MM.1S (cell line): ENCODE measurements at regions not wholly inside any gene's neighbourhood (a gene's known extent, or its start where the extent isn't known, plus 50 kb on each side); places are given as distances from the start of the nearest gene placed in this dataset.

Experiments used
- DNase-seq: peaks from one replicate; pipeline ENCODE4 v3.0.0-alpha.2; 2015
- H2AFZ ChIP-seq: fragments of 300-600 bp; sonication (generic); 2 replicates; pipeline ENCODE4 v1.6.0; 2016; ENCODE audit warnings: antibody characterized with exemption, low read length
- H3F3A ChIP-seq: fragments of 300-600 bp; sonication (generic); 2 replicates; pipeline ENCODE4 v1.6.1; 2016; ENCODE audit warnings: mild to moderate bottlenecking, antibody characterized with exemption, low read length, moderate library complexity, mixed read lengths; ENCODE audit not compliant: insufficient read depth
- H3K27ac ChIP-seq: fragments of 300-600 bp; sonication (generic); 2 replicates; pipeline ENCODE4 v1.5.1; 2016; ENCODE audit warnings: mild to moderate bottlenecking, low read length
- H3K27me3 ChIP-seq: fragments of 300-600 bp; sonication (generic); replicated peaks from 2 replicates; pipeline ENCODE4 v1.6.0; 2016; ENCODE audit warnings: low read length; ENCODE audit not compliant: insufficient read depth
- H3K36me3 ChIP-seq: fragments of 300-600 bp; sonication (generic); replicated peaks from 2 replicates; pipeline ENCODE4 v1.6.1; 2016; ENCODE audit warnings: mild to moderate bottlenecking, low read length, mixed read lengths; ENCODE audit not compliant: insufficient read depth
- H3K4me1 ChIP-seq: fragments of 300-600 bp; sonication (generic); 2 replicates; pipeline ENCODE4 v1.6.1; 2016; ENCODE audit warnings: low read length, mixed read lengths
- H3K4me2 ChIP-seq: fragments of 300-600 bp; sonication (generic); 2 replicates; pipeline ENCODE4 v1.6.0; 2016; ENCODE audit warnings: low read depth, low read length
- H3K4me3 ChIP-seq: fragments of 300-600 bp; sonication (generic); 2 replicates; pipeline ENCODE4 v1.5.1; 2016; ENCODE audit warnings: low read length, mixed read lengths
- H3K79me2 ChIP-seq: fragments of 300-600 bp; sonication (generic); 2 replicates; pipeline ENCODE4 v1.6.1; 2016; ENCODE audit warnings: mixed run types, low read length, mixed read lengths
- H3K9ac ChIP-seq: fragments of 300-600 bp; sonication (generic); 2 replicates; pipeline ENCODE4 v1.6.1; 2016; ENCODE audit warnings: low read length, mixed read lengths
- H3K9me2 ChIP-seq: fragments of 300-600 bp; sonication (generic); replicated peaks from 2 replicates; pipeline ENCODE4 v1.6.1; 2016; ENCODE audit warnings: mild to moderate bottlenecking, low read length, mixed read lengths; ENCODE audit not compliant: insufficient read depth
- H3K9me3 ChIP-seq: fragments of 300-600 bp; sonication (generic); replicated peaks from 2 replicates; pipeline ENCODE4 v1.6.1; 2016; ENCODE audit warnings: mild to moderate bottlenecking, low read length, mixed read lengths; ENCODE audit not compliant: insufficient read depth
- H4K20me1 ChIP-seq: fragments of 300-600 bp; sonication (generic); 2 replicates; pipeline ENCODE4 v1.6.1; 2016; ENCODE audit warnings: mild to moderate bottlenecking, low read length, moderate library complexity, mixed read lengths; ENCODE audit not compliant: insufficient read depth
- EZH2 ChIP-seq: fragments of 300-600 bp; sonication (generic); optimal IDR thresholded peaks from 2 replicates; pipeline ENCODE3; 2017; ENCODE audit warnings: low read depth, mild to moderate bottlenecking, antibody characterized with exemption, low read length, mixed read lengths
- EZH2phosphoT487 ChIP-seq: fragments of 300-600 bp; sonication (generic); IDR thresholded peaks from 2 replicates; pipeline ENCODE4 v1.6.1; 2018; ENCODE audit warnings: antibody characterized with exemption, low read length
- TF ChIP-seq, protein P1 (sequence below): fragments of 300-600 bp; sonication (generic); IDR thresholded peaks from 2 replicates; pipeline ENCODE4 v1.5.1; 2016; ENCODE audit warnings: antibody characterized with exemption, low read length, mixed read lengths

GRCh38 chr12:71321531-71321930, 118.1 kb upstream of the LGR5 start:
- Histone ChIP-seq H3K9me2 (no peaks in the 10 kb centered on the region), H3K9ac (no peak overlapping the region), H3K27me3 (no peaks in the 10 kb centered on the region), H3K36me3 (no peaks in the 10 kb centered on the region), H3K27ac (no peak overlapping the region), H2AFZ (no peak overlapping the region), H3F3A (no peaks in the 10 kb centered on the region), H3K9me3 (no peaks in the 10 kb centered on the region), H3K4me3 (no peak overlapping the region), H3K4me1 (no peaks in the 10 kb centered on the region), H4K20me1 (no peaks in the 10 kb centered on the region), H3K79me2 (no peaks in the 10 kb centered on the region), H3K4me2 (no peak overlapping the region)
- TF ChIP-seq, protein P1, sequence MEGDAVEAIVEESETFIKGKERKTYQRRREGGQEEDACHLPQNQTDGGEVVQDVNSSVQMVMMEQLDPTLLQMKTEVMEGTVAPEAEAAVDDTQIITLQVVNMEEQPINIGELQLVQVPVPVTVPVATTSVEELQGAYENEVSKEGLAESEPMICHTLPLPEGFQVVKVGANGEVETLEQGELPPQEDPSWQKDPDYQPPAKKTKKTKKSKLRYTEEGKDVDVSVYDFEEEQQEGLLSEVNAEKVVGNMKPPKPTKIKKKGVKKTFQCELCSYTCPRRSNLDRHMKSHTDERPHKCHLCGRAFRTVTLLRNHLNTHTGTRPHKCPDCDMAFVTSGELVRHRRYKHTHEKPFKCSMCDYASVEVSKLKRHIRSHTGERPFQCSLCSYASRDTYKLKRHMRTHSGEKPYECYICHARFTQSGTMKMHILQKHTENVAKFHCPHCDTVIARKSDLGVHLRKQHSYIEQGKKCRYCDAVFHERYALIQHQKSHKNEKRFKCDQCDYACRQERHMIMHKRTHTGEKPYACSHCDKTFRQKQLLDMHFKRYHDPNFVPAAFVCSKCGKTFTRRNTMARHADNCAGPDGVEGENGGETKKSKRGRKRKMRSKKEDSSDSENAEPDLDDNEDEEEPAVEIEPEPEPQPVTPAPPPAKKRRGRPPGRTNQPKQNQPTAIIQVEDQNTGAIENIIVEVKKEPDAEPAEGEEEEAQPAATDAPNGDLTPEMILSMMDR = no peak
- no peak for TF ChIP-seq EZH2phosphoT487
- no peak for TF ChIP-seq EZH2
- no peak for DNase-seq

DNA sequence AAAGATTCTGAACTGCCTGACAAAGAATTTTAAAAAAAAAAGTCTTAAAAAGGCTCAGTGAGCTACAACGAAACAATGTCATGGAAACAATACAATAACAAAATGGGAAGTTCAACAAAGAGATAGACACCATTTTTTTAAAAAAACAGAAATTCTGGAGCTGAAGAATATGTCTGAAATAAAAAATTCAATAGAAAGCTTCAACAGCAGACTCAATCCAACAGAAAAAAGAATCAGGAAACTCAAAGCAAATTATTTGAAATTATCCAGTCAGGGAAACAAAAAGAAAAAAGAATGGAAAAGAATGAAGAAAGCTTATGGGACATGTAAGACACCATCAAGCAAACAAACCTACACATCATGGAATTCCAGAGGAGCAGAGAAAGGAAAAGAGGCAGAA, 118.5 kb upstream of the LGR5 start:
- no peaks in the 10 kb centered on the region for H3K9me3 ChIP-seq
- TF ChIP-seq EZH2phosphoT487 (no peak), EZH2 (no peak)
- TF ChIP-seq, protein P1 = no peak
- no peaks in the 10 kb centered on the region for H3F3A ChIP-seq
- H4K20me1 ChIP-seq = no peaks in the 10 kb centered on the region
- no peak overlapping the region for H2AFZ ChIP-seq
- H3K9me2 ChIP-seq = no peaks in the 10 kb centered on the region
- no peak overlapping the region for H3K4me3 ChIP-seq
- H3K4me1 ChIP-seq = no peaks in the 10 kb centered on the region
- H3K4me2 ChIP-seq = no peak overlapping the region
- H3K36me3 ChIP-seq = no peaks in the 10 kb centered on the region
- H3K27ac ChIP-seq = no peak overlapping the region
- H3K79me2 ChIP-seq = no peaks in the 10 kb centered on the region
- H3K27me3 ChIP-seq = no peaks in the 10 kb centered on the region
- DNase-seq = no peak
- H3K9ac ChIP-seq = no peak overlapping the region

DNA sequence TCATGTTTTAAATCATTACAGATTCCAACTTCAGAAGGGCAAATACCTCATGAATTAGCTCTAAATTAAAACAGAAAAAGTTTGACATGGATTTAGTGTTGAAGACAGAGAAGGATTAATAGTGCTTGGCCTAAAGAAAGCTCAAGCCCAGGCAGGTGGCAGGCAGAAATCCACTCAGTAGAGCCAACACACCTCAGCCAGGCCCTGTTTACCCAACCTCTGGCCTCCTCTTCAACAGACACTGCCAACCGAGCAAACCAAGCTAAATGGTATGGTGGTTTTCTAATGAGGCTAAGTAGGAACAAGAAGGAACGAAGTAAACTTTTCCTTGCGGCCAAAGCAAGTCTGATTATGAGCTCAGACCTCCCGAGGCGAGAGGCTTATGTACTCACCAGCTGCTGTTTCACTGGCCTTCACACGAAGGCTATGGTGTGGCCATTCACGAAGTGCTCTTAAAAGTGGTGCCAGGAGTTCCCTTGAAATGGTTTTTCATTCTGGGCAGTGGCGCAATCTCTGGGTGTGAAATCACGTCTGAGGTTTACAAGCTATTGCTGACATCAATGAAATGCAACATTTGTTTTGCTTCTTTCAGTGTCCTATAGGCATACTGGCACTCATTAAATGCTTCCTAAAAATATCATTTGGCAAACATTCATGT, 124.1 kb upstream of the LGR5 start:
- no peaks in the 10 kb centered on the region for H3K9me3 ChIP-seq

More for the DNA sequence above, 124.1 kb upstream of the LGR5 start:
- TF ChIP-seq EZH2 (no peak), EZH2phosphoT487 (no peak)
- TF ChIP-seq, protein P1 = no peak
- no peaks in the 10 kb centered on the region for H3F3A ChIP-seq
- no peak overlapping the region for H3K4me2 ChIP-seq
- H3K4me1 ChIP-seq = no peaks in the 10 kb centered on the region
- no peak overlapping the region for H3K27ac ChIP-seq
- no peaks in the 10 kb centered on the region for H3K27me3 ChIP-seq
- no peaks in the 10 kb centered on the region for H4K20me1 ChIP-seq
- H3K4me3 ChIP-seq = no peak overlapping the region
- H3K79me2 ChIP-seq = no peaks in the 10 kb centered on the region
- no peaks in the 10 kb centered on the region for H3K9me2 ChIP-seq
- no peaks in the 10 kb centered on the region for H3K36me3 ChIP-seq
- no peak overlapping the region for H3K9ac ChIP-seq
- H2AFZ ChIP-seq = no peak overlapping the region
- no peak for DNase-seq
